Panc1 (cell line): ENCODE measurements at regions not wholly inside any gene's neighbourhood (a gene's known extent, or its start where the extent isn't known, plus 50 kb on each side); places are given as distances from the start of the nearest gene placed in this dataset.

Experiments used
- ATAC-seq: fragments of 200-7000 bp; cut with Tn5 transposase; 2 replicates; pipeline ENCODE4 v1.9.1; 2020; ENCODE audit warnings: mild to moderate bottlenecking, moderate library complexity
- BruUV-seq: library from RNA; stranded (reverse); fragments of 400-500 nt; replicated peaks from 2 replicates; lab custom pipeline; 2021; lab: Mats Ljungman, UMichigan
- CTCF ChIA-PET: fragments of 300-600 bp; sonication (Branson Sonifier 250); formaldehyde crosslinking; loops from one replicate; lab custom pipeline; 2022; ENCODE audit warnings: antibody characterized with exemption; lab: Charles Lee
- POLR2A ChIA-PET: fragments of 300-600 bp; sonication (Branson Sonifier 250); formaldehyde crosslinking; loops from one replicate; lab custom pipeline; 2022; ENCODE audit warnings: antibody characterized with exemption; lab: Charles Lee
- DNase-seq: peaks from one replicate; pipeline ENCODE4 v3.0.0-alpha.2; 2010; ENCODE audit warnings: low read depth, low spot score
- H3K27ac ChIP-seq: 2 replicates; pipeline ENCODE4 v1.5.1; 2011; ENCODE audit warnings: mild to moderate bottlenecking, low read length, inconsistent platforms
- H3K27me3 ChIP-seq: fragments of 200-500 bp; sonication (Bioruptor generic); 2 replicates; pipeline ENCODE4 v1.6.0; 2014; ENCODE audit warnings: low read length, inconsistent platforms; ENCODE audit not compliant: control insufficient read depth, insufficient read depth
- H3K36me3 ChIP-seq: fragments of 200-500 bp; sonication (Bioruptor generic); 2 replicates; pipeline ENCODE4 v1.5.1; 2014; ENCODE audit warnings: inconsistent platforms, mild to moderate bottlenecking, low read length, moderate library complexity; ENCODE audit not compliant: control insufficient read depth, insufficient read depth
- H3K4me1 ChIP-seq: 2 replicates; pipeline ENCODE4 v1.5.1; 2011; ENCODE audit warnings: inconsistent platforms, mild to moderate bottlenecking, low read length, moderate library complexity; ENCODE audit not compliant: control insufficient read depth, insufficient read depth
- H3K4me3 ChIP-seq, 2 experiments: 2 replicates each; pipeline ENCODE4 v1.5.1; 2011 to 2012; ENCODE audit warnings: low read depth in 2 of 2, low read length in 2 of 2, mild to moderate bottlenecking in 2 of 2, inconsistent platforms in 1 of 2, moderate library complexity in 1 of 2
- H3K9me3 ChIP-seq: fragments of 200-500 bp; sonication (Bioruptor generic); 2 replicates; pipeline ENCODE4 v1.5.1; 2014; ENCODE audit warnings: low read depth, mild to moderate bottlenecking, inconsistent platforms, low read length, moderate library complexity; ENCODE audit not compliant: control insufficient read depth, insufficient read depth
- POLR2AphosphoS5 ChIP-seq: IDR thresholded peaks from 2 replicates; pipeline ENCODE4 v1.6.1; 2012; ENCODE audit warnings: mild to moderate bottlenecking, low read depth, low read length, moderate library complexity
- REST ChIP-seq, 2 experiments: IDR thresholded peaks; 2 replicates each; pipeline ENCODE4 v1.6.1; 2011 to 2012; ENCODE audit warnings: low read depth in 2 of 2, control low read depth in 1 of 2, low read length in 1 of 2, mild to moderate bottlenecking in 1 of 2, moderate library complexity in 1 of 2; ENCODE audit not compliant: insufficient read depth in 1 of 2
- SIN3A ChIP-seq: IDR thresholded peaks from 2 replicates; pipeline ENCODE4 v1.6.1; 2012; ENCODE audit warnings: low read depth, mild to moderate bottlenecking, low read length, moderate library complexity, borderline replicate concordance; ENCODE audit not compliant: insufficient read depth
- TCF7L2 ChIP-seq: IDR thresholded peaks from 2 replicates; pipeline ENCODE4 v1.6.1; 2011; ENCODE audit warnings: mild to moderate bottlenecking, low read depth, low read length, inconsistent platforms
- in situ Hi-C: cut with HindIII; loops from 2 replicates; pipeline ENCODE4 v1.10.0; 2016; ENCODE audit warnings: low sequenced_read_pairs, low pct_unique_long_range_greater_than_20kb
- intact Hi-C: fragments of 100-400 bp; cut with micrococcal nuclease; formaldehyde crosslinking; loops from one replicate; pipeline ENCODE4 v1.10.0; 2022; ENCODE audit not compliant: unreplicated experiment
- TF ChIP-seq, protein P1 (sequence below): fragments of 450-650 bp; IDR thresholded peaks from 2 replicates; pipeline ENCODE4 v1.5.1; 2017; ENCODE audit warnings: mild to moderate bottlenecking

DNA sequence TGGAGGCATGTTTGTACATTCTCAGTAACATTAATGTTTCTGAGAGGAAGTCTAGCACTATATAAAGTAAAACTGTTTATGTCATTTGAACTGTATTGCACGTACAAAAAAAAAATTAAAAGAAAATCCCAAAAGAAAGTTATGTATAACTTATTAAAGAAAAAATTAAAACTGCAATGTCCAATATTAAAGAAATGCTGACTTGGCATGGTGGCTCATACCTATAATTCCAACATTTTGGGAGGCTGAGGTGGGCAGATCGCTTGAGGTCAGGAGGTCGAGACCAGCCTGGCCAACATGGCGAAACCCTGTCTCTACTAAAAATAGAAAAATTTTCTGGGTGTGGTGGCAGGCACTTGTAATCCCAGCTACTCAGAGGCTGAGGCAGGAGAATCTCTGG is 178.7 kb upstream of the VIPR2 start:
- in situ Hi-C loops (no loop called here), intact Hi-C loops (no loop called here)
- ATAC-seq (no peak), DNase-seq (no peak)
- peaks cover 5% of the 10 kb centered on the region; the same call in 1 of the 2 replicates for H3K9me3 ChIP-seq
- H3K4me3 ChIP-seq: no peak overlapping the region
- POLR2A ChIA-PET: no interaction called here
- no peaks in the 10 kb centered on the region for H3K4me1 ChIP-seq
- H3K27ac ChIP-seq: no peak overlapping the region
- CTCF ChIA-PET: no interaction called here
- no TSS peak for BruUV-seq
- H3K27me3 ChIP-seq: no peaks in the 10 kb centered on the region
- no peaks in the 10 kb centered on the region for H3K36me3 ChIP-seq
- TF ChIP-seq REST (IDR thresholded peaks at IDR 0.05; ENCODE audit: insufficient read depth in 1 of 2, low read depth in 2 of 2, low read length in 1 of 2) (no peak), POLR2AphosphoS5 (no peak), TCF7L2 (no peak), SIN3A (no peak)
- TF ChIP-seq, protein P1, sequence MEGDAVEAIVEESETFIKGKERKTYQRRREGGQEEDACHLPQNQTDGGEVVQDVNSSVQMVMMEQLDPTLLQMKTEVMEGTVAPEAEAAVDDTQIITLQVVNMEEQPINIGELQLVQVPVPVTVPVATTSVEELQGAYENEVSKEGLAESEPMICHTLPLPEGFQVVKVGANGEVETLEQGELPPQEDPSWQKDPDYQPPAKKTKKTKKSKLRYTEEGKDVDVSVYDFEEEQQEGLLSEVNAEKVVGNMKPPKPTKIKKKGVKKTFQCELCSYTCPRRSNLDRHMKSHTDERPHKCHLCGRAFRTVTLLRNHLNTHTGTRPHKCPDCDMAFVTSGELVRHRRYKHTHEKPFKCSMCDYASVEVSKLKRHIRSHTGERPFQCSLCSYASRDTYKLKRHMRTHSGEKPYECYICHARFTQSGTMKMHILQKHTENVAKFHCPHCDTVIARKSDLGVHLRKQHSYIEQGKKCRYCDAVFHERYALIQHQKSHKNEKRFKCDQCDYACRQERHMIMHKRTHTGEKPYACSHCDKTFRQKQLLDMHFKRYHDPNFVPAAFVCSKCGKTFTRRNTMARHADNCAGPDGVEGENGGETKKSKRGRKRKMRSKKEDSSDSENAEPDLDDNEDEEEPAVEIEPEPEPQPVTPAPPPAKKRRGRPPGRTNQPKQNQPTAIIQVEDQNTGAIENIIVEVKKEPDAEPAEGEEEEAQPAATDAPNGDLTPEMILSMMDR: no peak

DNA sequence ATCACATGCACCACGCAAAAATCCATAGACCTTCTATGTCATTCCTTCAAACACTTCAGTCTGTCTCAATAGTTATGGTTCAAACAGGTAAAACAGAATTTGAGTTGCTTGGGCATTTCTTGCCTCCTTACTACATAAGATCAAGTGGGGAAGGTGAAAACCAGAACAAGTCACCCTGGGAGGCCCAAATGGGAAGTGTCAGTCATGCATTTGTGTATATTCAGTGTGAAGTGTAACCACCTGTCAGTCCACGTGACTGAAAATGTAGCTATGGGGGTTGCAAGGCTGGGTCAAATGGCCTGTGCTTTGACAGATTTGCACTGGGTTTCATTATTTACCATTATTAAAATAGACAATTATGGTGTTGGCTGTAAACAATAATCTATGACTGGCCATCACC is 176.6 kb upstream of the VIPR2 start:
- ChIA-PET CTCF (no interaction called here), POLR2A (no interaction called here)
- intact Hi-C loops: no loop called here
- BruUV-seq: no TSS peak
- TF ChIP-seq SIN3A: no peak
- TF ChIP-seq POLR2AphosphoS5: no peak
- no peak for TF ChIP-seq REST (IDR thresholded peaks at IDR 0.05; ENCODE audit: insufficient read depth in 1 of 2, low read depth in 2 of 2, low read length in 1 of 2)
- TF ChIP-seq, protein P1: no peak
- TF ChIP-seq TCF7L2: no peak
- Histone ChIP-seq H3K27me3 (no peaks in the 10 kb centered on the region), H3K36me3 (no peaks in the 10 kb centered on the region), H3K9me3 (no peaks in the 10 kb centered on the region), H3K4me1 (no peaks in the 10 kb centered on the region), H3K4me3 (no peak overlapping the region), H3K27ac (no peak overlapping the region)
- no peak for ATAC-seq
- in situ Hi-C loops: no loop called here
- DNase-seq: no peak
